NCI-H2081 (cell line): ENCODE measurements at regions not wholly inside any gene's neighbourhood (a gene's known extent, or its start where the extent isn't known, plus 50 kb on each side); places are given as distances from the start of the nearest gene placed in this dataset.

Experiments used
- DNase-seq, 2 experiments: peaks; one replicate each; lab custom pipeline; 2025; lab: John Stamatoyannopoulos, UW

- DNase-seq, result no peak
Observed at GRCh38 chr2:74760875-74761630, 72.9 kb upstream of the HK2 start.

DNA sequence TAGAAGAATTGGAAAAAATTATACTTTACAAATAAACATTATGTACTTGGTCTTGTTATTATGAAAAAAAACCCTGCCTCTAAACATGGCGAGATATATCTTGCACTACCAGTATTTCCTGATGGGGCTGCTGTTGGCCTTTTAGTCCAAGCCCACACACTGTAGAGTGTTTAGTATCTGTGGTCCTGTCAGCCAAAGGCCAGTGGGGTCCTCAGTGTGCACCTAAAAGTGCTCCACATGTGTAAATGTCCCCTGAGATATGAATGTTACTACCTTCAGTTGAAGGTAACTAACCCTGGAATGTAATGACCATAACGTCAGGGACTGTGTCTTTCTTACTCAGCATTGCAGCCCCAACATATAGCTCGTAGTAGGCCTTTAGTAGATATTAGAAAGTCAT lies 71.1 kb upstream of the HK2 start:
- DNase-seq, result no peak

DNA sequence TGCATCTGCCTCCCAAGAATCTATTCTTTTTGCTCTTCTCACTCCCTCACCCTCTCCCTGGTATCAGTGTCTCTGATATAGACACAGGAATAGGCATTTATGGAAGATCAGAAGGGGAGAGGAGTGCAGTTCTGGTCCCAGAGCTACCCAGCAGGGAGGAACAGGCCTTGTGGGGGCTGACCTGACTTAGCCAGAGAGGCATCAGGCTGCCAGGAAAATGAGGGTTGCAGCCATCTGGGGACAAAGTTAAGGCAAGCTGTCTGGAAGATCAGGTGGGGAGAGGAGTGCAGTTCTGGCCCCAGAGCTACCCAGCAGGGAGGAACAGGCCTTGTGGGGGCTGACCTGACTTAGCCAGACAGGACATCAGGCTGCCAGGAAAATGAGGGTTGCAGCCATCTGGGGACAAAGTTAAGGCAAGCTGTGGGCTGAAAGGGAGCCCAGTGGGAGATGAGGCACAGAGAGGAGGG lies 69.9 kb upstream of the HK2 start:
- DNase-seq, result no peak

GRCh38 chr2:74764429-74765272 lies 69.3 kb upstream of the HK2 start:
- peak; percentile 1 to 47 for DNase-seq

DNA sequence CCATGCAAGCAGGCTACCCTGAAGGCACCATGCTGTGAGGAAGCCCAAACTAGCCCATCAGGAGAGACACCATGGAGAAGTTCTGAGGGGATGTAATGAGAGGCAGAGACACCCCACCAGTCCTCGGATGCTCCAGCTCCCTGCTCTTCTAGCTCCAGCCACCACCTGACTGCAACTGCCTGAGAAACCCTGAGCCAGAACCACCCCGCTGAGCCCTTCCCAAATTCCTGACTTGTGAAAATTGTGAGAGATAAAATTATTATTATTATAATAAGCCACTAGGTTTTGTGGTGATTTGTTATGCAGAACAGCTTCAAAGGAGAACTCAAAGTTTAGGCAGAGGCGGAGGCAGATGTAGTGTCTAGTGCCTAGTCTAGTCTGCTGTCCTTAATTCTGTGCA lies 67.1 kb upstream of the HK2 start:
- DNase-seq, result no peak

DNA sequence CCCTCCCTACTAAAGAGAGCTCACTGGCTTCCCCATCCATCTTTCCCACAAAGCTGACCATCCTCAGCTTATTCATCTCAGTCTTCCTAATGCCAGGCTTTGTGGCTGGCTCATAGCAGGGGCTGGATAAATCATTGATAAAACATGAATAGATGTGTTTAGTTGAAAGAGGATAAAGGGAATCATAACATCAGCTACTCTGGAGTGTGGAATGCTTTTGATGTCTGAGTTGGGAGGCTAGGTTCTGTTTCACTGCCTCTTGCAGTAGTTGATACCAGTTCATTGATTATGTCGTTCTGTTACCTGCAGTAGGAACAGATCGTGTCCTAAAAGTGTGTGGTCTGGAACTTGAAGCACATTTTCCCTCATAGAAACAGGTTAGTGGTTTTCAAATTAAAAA lies 66.3 kb upstream of the HK2 start:
- DNase-seq, result no peak

GRCh38 chr2:74768401-74768914 lies 65.5 kb upstream of the HK2 start:
- no peak for DNase-seq

GRCh38 chr2:74772046-74772445 lies 61.9 kb upstream of the HK2 start:
- no peak for DNase-seq

- no peak for DNase-seq
Observed at GRCh38 chr2:74777161-74777900, 56.6 kb upstream of the HK2 start.

GRCh38 chr2:74778381-74779264 lies 55.3 kb upstream of the HK2 start:
- peak; percentile 14 to 34 for DNase-seq

- DNase-seq, result no peak
Observed at GRCh38 chr2:74779265-74779558, 54.7 kb upstream of the HK2 start.

DNA sequence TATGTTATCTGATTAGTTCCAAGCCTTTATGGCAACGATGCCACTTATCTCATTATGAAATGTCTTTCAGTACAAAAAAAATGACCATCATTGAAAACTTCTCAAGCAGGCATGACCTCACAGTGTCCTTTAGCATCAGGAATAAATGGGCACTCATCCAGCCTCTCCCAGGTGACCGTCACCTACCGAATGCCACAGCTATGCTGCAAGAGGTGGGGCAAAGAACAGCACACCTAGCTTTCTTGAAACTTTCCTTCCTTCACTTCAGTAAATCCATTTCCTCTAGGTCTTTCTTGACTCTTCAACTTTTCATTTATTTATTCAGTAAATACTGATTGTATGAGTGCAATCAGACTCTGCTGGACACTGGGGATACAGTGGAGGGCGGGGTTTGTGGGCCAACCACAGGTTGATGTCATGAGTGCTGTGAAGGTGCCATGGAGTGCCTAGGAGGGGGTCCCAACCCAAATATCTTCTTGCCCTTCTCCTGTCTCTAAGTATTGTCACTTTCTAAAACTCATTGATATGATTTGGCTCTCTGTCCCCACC lies 54.3 kb upstream of the HK2 start:
- DNase-seq, result no peak
